HG03354 (cell line): ENCODE measurements at regions not wholly inside any gene's neighbourhood (a gene's known extent, or its start where the extent isn't known, plus 50 kb on each side); places are given as distances from the start of the nearest gene placed in this dataset.

ENCODE experiments used
- ATAC-seq: cut with Tn5 transposase; IDR thresholded peaks from one replicate; pipeline ENCODE4 v1.9.1; 2021; ENCODE audit warnings: mild to moderate bottlenecking; ENCODE audit not compliant: unreplicated experiment, poor library complexity, severe bottlenecking

GRCh38 chr18:70671889-70672565, 383.2 kb downstream of the SOCS6 start:
- ATAC-seq = no peak

- ATAC-seq = no peak
Observed at GRCh38 chr18:70666936-70667335, 378.1 kb downstream of the SOCS6 start.

GRCh38 chr18:70663141-70663540, 374.3 kb downstream of the SOCS6 start:
- no peak for ATAC-seq

GRCh38 chr18:70662588-70662987, 373.7 kb downstream of the SOCS6 start:
- ATAC-seq = no peak

- no peak for ATAC-seq
Observed at GRCh38 chr18:70659036-70659925, 370.4 kb downstream of the SOCS6 start.

GRCh38 chr18:70653671-70654070, 364.8 kb downstream of the SOCS6 start:
- ATAC-seq = no peak

GRCh38 chr18:70650878-70651277, 362.0 kb downstream of the SOCS6 start:
- ATAC-seq = no peak

- ATAC-seq = no peak
Observed at GRCh38 chr18:70649683-70650082, 360.8 kb downstream of the SOCS6 start.

- no peak for ATAC-seq
Observed at GRCh38 chr18:70645971-70646370, 357.1 kb downstream of the SOCS6 start.

GRCh38 chr18:70643812-70644211, 355.0 kb downstream of the SOCS6 start:
- ATAC-seq = no peak

GRCh38 chr18:70641156-70641775, 352.4 kb downstream of the SOCS6 start:
- ATAC-seq = no peak

- ATAC-seq = no peak
Observed at GRCh38 chr18:70640336-70640887, 351.6 kb downstream of the SOCS6 start.

- ATAC-seq = no peak
Observed at GRCh38 chr18:70636991-70637390, 348.1 kb downstream of the SOCS6 start.

- no peak for ATAC-seq
Observed at GRCh38 chr18:70634576-70635147, 345.8 kb downstream of the SOCS6 start.

GRCh38 chr18:70627182-70627802, 338.4 kb downstream of the SOCS6 start:
- no peak for ATAC-seq

GRCh38 chr18:70622622-70623419, 334.0 kb downstream of the SOCS6 start:
- no peak for ATAC-seq

- ATAC-seq = no peak
Observed at GRCh38 chr18:70621710-70622109, 332.9 kb downstream of the SOCS6 start.

GRCh38 chr18:70620837-70621612, 332.2 kb downstream of the SOCS6 start:
- no peak for ATAC-seq
